Suppressor macrophage treated with lipopolysaccharide for 1 hour (primary cell): ENCODE measurements at regions not wholly inside any gene's neighbourhood (a gene's known extent, or its start where the extent isn't known, plus 50 kb on each side); places are given as distances from the start of the nearest gene placed in this dataset.

Experiments
- DNase-seq, 3 donors: peaks; one replicate each; pipeline ENCODE4 v3.0.0-alpha.2; 2020 to 2022

GRCh38 chr9:119803679-119804078, 434.4 kb upstream of the BRINP1 start:
- no peak for DNase-seq

GRCh38 chr9:119802621-119803020, 433.4 kb upstream of the BRINP1 start:
- no peak for DNase-seq

- DNase-seq, result no peak
Measured at GRCh38 chr9:119802133-119802532, 432.9 kb upstream of the BRINP1 start.

- DNase-seq, result no peak
Measured at GRCh38 chr9:119801311-119801710, 432.1 kb upstream of the BRINP1 start.

- DNase-seq, result no peak
Measured at GRCh38 chr9:119795395-119795794, 426.2 kb upstream of the BRINP1 start.

- DNase-seq, result no peak
Measured at GRCh38 chr9:119794836-119795235, 425.6 kb upstream of the BRINP1 start.

GRCh38 chr9:119793218-119793617, 424.0 kb upstream of the BRINP1 start:
- no peak for DNase-seq

- DNase-seq, result no peak
Measured at GRCh38 chr9:119792242-119792641, 423.0 kb upstream of the BRINP1 start.

GRCh38 chr9:119789987-119790386, 420.8 kb upstream of the BRINP1 start:
- DNase-seq, result no peak

DNA sequence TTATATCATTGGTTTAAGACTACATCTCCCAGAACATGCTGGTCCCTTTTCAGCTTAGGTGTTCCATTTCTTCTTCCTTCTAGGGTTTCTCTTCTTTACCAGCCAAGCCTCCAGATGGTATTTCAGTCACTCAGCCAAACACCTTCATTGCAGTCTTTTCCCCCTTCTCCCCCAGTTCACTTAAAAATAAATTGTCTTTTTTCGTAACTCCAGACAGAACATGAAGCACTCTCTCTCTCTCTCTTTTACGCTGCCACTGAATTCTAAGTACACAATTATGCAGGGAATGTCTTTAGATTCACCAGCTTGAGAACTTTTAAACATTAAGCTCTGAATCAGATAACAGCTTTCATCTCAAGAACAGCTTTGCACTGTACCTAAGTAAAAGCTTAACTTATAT, 419.7 kb upstream of the BRINP1 start:
- DNase-seq, result no peak

GRCh38 chr9:119781886-119782285, 412.7 kb upstream of the BRINP1 start:
- DNase-seq, result no peak

- peak in 1 of 3 donors; percentile 11 for DNase-seq
Measured at GRCh38 chr9:119775410-119775809, 406.2 kb upstream of the BRINP1 start.

DNA sequence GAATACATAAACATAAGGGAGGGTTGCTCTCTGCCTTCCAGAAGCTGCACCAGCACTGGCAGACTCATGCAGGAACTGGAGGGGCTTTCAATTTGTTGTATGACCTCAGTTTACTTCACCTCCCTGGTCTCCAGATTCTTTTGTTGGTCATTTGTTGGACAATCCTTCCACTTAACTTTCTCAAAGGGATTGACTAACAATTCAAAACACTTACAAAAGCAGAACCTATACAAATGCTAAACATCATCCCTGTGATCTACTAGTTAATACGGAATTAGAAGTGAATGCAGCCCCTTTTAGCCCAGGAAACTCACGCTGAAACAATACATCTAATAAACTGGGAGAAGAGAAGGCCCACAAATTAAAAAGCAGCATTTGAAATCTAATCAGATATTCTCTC, 404.6 kb upstream of the BRINP1 start:
- no peak for DNase-seq

DNA sequence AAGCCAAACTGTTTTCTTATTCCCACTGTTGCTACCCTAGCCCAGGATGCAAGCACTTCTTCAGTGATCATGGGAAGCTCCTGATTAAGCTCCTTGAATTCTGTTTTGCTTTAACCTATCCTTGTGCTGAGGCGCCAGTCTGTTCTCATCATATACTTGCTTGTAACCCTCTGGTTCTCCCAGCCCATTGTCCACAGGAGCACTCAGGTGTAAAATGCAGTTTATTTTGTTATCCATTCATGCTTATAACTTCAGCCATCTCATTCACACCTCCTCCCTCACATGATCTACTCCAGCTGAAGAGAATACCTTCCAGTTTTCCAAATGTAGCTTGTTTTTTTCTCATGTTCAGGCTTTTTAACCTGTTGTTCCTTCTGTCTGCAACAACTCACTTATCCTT, 402.1 kb upstream of the BRINP1 start:
- DNase-seq, result no peak

GRCh38 chr9:119768266-119768665, 399.0 kb upstream of the BRINP1 start:
- DNase-seq, result no peak

GRCh38 chr9:119765632-119766175, 396.5 kb upstream of the BRINP1 start:
- DNase-seq, result no peak

DNA sequence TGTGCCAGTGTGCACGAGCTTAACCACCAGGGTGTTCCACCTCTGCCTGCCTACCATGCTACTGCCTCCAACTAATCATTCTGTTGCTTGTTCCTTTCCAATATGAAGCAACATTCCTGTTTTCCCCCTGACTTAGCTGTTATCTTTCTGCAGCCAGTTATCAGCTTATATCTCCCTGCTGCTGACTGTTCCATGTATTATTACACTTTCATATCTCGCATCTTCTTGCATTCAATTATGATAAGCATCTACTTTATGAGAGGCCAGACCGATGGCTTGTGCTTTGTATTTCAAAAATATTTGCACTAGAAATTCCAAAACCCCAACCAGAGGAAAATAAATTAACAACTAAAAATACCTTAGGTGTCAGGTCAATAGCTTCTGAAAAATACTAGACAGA, 394.0 kb upstream of the BRINP1 start:
- DNase-seq, result no peak

DNA sequence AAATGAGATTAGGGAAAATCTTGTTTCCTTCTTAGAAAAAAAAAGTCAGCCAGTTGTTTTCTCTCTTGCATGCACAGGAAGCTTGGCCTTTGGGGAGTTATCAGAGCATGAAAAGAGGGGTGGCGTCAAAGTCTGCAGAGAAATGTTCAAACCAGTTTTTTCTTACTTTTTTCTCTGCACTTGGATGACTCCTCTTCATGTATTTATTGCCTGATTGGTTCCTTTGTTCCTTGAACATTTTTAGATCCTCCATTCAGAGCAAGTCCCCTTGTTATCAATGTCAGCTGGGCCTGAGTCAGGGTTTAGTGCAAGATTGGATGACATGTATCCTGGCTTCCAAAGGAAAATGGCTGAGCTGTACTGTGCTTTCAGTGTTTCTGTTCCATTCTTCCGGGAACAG, 392.6 kb upstream of the BRINP1 start:
- no peak for DNase-seq

GRCh38 chr9:119758990-119759389, 389.8 kb upstream of the BRINP1 start:
- no peak for DNase-seq

DNA sequence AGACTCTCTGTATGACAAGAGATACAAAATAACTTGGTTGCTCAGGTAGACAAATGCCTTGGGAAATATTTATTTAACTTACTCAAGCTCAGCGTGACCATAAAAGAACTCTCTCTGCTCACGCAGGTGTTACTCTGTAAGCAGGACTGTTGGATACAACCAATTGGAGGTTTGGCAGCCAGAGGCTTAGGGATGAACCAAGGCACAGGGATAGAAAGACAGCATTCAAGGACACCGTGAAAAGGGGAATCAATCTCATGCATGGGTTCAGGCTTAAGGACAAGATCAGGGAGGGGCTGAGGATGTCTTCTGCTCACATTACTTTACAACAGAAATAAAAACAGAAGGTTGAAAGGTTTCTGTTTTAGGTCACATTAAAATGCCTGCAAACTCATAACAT, 389.0 kb upstream of the BRINP1 start:
- no peak for DNase-seq

DNA sequence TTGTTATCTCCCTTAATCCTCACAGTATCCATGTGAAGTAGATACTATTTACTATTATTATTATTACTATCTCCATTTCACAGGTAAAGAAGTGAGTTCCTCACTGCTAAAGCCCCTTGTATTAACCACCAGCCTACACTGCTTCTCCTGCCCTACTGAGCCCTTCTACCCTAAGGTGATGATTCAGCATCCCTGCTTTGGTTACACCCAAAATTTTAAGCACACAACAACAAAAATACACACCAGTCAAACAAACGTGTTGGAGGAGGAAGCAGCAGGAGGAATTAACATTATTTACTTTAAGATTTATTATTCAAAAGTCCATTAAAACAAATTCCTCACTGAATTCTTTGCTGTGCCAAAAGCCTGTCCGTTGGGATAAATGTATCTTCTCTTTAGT, 370.2 kb upstream of the BRINP1 start:
- DNase-seq, result no peak

DNA sequence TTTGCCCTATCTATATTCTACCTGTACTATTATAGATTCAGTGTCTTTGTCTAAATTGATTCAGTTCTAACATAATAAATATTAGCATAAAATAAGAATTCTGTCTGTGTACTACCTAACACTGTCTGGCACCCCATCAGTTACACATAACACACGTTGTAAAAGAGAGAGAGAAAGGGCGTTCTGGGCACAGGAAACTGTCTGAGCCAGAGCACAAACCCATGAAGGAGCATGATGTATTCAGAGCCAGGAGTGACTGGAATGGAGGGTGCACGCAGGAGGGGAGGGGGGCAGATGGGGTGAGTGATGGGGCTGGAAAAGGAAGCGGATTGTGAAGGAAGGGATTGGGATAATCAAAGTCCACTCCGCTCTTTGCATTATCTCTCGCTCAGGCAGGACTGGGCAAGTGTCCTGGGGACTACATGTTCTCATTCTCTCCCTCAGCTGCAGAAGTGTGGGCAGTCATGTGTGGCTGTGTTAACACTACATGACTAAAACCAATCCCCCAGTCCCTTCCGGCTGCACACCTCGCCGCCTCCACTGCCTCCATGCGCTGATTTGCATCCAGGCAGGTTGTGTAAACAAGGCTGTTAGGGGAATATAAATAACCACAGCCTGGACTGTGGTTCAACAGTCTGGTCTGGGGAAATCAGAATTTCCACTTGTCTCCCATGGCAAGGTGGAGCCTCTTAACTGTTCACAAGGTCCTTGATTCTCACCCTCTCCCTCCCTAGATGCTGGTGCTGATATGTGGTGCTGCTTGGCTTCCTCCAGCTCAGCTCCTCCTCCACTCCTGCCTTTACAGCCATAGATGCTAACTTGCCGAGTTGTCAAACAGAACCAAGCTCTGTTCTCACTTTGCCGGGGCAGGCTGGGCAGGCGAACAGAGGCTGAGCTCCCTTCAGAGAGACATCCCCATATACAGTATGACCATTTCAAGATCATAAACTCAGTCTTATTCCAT, 367.5 kb upstream of the BRINP1 start:
- no peak for DNase-seq

GRCh38 chr9:119727988-119728387, 358.8 kb upstream of the BRINP1 start:
- DNase-seq, result no peak

DNA sequence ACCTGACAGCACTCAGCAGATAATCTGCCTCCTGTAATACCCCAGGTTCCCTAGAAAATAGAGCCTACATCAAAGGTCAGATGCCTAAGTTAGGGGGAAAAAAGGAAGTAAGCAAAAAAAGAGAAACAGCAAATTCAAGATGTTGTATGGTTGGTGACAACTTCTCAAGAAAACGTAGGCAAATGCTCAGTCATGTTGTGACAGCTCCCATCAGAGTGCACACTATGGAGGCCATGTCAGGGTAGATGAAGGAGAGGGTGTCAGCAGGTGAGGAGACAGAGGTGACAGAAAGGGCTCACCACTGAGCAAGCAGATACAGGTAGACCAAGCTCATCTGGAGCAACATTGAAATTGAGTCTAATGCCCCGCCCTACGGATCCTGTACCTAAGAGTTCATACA, 356.8 kb upstream of the BRINP1 start:
- DNase-seq, result no peak

DNA sequence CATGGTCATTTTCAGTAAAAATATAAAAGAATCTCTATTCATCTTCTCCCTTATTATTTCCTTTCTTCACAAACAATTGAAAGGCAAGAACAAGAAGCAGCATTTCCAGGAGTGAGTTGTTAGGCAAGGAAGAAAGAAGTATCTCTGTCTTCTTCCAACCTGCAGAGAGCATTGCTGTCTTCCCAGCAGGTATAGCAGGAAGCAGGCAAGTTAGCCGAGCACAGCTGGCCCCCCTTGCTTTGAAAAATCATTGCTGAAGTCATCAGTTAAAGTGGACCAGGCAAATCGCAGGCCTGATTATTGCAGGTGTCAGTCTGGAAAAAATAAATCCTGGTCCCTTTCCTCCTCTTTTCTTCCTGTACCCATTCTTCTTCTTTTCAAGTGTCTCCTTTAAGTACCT, 353.1 kb upstream of the BRINP1 start:
- no peak for DNase-seq
